Activated CD4-positive, CD25-positive, alpha-beta regulatory T cell treated with anti-CD3 and anti-CD28 coated beads, Interleukin-2, amount 50 U/mL, for 24 hours (primary cell): ENCODE measurements at regions not wholly inside any gene's neighbourhood (a gene's known extent, or its start where the extent isn't known, plus 50 kb on each side); places are given as distances from the start of the nearest gene placed in this dataset.

Experiments used
- ATAC-seq, 2 donors: fragments of 150-1000 bp; cut with Tn5 transposase; one replicate each; pipeline ENCODE4 v1.10.0; 2021; ENCODE audit warnings: mild to moderate bottlenecking in 1 of 2, moderate library complexity in 1 of 2

DNA sequence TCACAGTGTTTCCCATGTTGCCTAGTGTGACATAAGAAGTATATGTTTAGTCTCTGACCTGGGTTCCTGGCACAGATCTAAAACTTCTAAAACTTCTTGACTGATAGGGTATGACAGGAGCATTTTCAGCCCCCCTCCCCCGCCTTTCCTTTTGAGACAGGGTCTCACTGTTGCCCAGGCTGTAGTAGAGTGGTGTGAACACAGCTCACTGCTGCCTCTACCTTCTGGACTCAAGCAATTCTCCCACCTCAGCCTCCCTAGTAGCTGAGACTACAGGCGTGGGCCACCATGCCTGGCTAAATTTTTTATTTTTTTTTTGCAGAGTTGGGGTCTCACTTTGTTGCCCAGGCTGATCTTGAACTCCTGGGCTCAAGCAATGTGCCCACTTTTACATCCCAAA, 421.1 kb upstream of the RGS6 start:
- no peak for ATAC-seq

- ATAC-seq: no peak
Observed at GRCh38 chr14:71514941-71515919, 417.0 kb upstream of the RGS6 start.

- no peak for ATAC-seq
Observed at GRCh38 chr14:71521238-71522135, 410.7 kb upstream of the RGS6 start.

- peak in 1 of 2 donors; percentile 71 for ATAC-seq
Observed at GRCh38 chr14:71523630-71524319, 408.5 kb upstream of the RGS6 start.

GRCh38 chr14:71524320-71524982, 407.8 kb upstream of the RGS6 start:
- ATAC-seq: no peak

DNA sequence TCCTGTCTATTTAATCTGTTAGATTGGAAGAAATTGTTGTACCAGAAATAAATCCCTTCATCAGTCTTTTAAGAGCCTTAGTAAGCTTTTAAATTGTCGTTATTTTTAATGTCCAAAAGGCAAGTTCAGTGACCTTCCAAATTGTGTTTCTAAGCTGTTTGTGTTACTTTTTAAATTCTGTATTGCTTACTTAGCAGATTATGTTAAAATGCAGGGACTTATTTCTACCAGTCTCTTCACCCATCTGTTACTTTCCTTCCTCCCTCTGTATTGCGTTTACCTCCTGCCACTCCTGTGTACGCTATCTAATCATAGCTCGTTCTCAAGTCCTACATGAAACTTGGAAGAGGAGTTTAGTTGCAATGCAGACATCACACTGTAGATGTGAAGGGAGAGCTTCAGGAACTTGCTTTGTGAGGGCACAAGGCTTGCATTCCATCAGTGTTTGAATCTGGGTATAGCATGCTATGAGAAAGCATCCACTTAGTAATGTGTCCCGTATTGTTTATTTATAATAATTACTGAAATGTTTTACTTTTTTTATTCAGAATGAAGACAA, 406.5 kb upstream of the RGS6 start:
- no peak for ATAC-seq

- ATAC-seq: no peak
Observed at GRCh38 chr14:71526388-71526787, 405.8 kb upstream of the RGS6 start.

DNA sequence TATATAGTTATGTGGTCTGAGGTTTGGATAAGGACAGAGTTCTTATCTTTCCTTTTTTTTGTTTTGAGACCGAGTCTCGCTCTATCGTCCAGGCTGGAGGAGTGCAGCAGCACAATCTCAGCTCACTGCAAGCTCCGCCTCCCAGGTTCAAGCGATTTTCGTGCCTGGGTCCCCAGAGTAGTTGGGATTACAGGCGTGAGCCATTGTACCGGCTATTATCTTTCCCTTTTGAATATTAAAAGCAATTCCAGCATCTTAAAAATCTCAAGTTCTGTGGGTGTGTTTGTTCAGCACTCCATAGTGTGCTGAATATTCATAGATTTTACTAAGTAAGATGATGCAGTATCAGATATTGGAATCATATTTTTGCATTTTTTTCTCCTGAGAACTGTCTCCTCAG, 404.4 kb upstream of the RGS6 start:
- ATAC-seq: no peak

DNA sequence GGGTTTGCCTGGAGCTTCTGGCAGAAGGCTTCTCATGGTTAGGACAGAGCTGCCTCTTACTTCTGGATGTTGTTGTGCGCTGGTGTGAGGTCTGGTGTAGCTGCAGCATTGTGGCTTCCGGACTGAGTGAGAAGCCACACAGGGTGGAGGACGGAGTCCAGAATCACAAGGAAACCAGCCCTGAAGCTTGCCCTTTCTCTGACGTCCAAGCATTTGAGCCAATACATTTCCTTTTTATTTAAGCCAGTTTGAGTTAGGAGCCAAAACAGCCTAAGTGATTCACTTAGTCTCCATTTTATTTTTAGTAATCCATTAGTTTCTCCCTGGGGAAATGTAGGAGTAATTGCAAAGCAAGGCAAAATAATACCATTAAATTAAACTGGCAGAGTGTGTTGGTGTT, 402.4 kb upstream of the RGS6 start:
- ATAC-seq: no peak

DNA sequence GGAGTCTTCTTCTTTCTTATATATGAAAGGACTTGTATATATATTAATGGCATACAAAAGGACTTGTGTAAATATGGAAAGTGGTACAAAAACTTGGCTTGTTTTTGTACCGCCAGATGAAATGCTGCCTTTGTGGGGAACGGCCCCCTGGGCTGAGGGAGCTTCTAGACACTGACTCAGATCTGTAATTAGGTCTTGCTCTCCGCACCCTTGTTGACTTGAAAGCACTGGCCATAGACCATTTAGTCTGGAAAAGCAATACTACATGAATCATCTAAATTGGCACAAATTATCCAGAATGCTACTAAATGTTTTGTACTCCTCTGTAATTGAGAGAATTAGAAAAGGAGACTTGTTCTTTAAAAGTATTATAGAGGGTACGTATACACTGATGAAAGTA, 399.9 kb upstream of the RGS6 start:
- no peak for ATAC-seq

GRCh38 chr14:71532790-71533189, 399.4 kb upstream of the RGS6 start:
- ATAC-seq: no peak

DNA sequence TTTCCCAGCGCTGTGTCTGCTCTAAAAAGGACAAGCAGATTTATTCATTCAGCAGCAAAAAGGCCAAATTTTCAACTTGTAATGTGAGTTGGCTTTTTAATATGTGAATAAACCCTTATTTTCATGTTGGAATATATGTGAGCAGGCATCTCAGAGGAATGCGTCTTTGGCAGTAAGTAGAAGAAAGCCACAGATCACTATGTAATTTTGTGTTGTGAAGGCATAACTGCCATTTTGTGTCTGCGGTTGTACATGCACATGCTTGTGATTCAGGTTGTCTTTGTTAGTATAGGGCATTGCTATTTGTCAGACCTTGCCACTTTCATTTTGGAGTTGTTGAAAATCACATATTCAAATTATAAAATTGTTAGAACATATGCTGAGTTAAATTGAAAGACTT, 398.8 kb upstream of the RGS6 start:
- ATAC-seq: no peak

DNA sequence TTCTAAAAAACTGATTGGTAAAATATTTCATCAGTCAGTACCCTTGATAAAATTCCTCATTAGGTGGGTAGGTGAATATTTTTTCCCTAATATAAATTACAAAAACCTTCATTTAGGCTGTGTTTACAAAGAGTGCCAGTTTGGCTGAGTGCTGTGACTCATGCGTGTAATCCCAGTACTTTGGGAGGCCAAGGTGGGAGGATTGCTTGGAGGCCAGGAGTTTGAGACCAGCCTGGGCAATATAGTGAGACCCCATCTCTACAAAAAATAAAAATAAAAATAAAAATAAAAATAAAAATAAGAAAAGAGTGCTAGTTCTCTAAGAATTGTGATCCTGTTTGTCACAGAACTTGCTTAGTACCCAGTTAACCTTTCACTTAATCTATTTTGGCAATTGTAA, 398.4 kb upstream of the RGS6 start:
- ATAC-seq: no peak

DNA sequence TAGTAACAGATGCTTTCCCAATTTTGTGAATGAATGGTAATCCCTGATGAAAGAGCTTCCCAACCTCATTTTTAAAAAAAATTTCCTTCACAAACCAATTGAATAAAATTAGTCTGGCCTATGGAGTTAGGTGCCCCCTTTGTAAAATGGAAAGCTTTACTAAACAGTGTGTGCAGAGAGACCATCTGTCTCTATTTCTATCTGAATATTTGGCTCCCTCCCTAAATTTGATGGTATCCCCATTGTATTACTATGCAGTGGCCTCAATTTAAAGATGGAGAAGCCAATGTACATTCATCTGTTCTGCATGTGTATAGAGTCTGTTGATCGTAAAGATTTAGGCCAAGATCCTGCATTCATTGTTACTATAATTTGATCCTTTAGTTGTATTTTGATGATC, 397.7 kb upstream of the RGS6 start:
- ATAC-seq: no peak

- no peak for ATAC-seq
Observed at GRCh38 chr14:71536015-71536740, 396.1 kb upstream of the RGS6 start.

DNA sequence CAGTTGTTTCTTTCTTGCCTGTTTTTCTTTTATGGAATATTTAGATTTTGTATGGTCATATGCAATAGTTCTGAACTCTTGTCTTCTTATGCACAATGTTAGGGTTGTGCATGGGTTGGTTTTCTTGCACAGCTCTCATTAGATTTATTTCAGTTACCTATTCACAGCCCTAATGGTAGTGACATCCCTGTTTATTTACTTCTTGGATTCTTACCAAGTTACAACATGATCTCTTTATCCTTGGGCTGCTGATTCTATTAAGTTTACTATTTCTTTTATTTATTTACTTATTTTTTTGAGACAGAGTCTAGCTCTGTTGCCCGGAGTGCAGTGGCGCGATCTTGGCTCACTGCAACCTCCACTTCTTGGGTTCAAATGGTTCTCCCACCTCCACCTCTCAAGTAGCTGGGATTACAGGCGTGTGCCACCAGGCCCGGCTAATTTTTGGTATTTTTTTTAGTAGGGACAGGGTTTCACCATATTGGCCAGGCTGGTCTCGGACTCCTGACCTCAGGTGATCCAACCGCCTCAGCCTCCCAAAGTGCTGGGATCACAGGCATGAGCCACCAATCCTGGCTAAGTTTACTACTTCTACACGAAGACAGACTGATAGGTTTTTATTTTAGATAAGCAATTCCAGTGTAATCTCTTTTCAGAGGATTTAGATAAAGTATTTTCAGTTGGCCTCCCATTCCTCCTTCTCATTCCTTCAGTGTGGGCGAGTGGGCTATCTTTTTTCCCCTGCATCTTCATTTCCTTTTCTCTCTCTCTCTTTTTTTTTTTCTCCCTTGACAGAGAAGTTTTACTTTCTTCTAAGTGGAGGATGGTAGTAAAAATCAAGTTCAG, 395.1 kb upstream of the RGS6 start:
- no peak for ATAC-seq

GRCh38 chr14:71538288-71538687, 393.9 kb upstream of the RGS6 start:
- no peak for ATAC-seq

DNA sequence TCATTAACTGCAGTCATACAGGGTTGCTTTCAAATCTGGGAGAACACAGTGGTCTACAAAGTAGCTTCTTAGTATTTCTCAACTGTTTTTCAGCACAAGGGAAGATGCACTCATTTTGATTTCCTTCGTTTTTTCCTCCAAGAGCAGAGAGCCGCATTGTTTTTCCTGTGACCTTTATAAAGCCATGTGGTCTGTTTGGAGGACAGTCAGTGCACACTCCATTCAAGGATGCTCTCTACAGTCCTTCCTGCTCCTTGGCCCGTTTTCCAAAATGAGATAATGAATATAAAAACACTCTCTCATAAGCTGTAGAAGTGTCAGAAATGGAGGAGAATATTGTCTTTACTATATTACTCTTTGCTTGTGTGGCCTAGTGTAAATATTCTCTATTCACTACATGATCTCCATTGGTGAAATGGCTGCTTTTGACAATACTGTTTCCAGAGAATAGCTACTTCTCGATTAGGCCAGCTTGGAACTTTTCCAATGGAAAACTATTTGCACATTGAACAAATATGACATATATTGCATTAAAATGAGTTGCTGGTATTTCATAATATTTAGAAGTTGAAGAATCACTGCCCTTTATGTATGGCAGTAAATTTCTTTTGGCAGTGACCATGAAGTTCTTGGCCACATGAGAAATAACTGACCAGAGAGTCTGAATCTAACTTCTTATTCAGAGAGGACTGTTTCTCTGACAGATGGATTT, 393.1 kb upstream of the RGS6 start:
- no peak for ATAC-seq

DNA sequence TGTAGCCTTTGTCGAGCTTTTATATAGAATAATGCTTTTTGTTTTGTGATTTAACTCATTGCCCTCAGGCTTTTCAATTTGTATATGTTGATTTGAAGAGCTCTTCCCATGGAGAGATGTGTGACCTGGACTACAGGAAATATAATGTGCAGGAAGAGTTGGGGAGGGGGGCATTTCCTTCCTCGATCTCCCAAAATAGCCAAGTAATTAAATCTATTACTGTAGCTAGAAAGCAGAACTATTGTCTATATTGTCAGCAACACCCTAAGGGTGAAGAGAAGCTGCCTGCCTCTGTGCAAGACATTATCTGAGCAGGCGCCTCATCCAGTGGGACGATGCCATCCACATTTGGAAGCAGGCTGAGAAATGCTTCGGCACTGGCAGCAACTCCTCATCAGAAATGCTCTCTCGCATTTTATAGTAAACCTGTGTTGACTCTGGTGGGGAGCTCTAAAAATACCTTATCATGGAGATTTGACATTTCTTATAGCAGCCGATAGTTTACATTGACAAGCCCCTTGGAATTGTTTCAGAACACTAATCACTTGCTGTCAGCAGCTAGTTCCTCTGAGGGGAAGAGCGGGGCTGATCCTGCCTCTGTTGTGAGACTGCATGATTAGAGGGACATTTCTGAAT, 392.5 kb upstream of the RGS6 start:
- no peak for ATAC-seq
